CD14-positive monocyte (primary cell): ENCODE measurements at regions not wholly inside any gene's neighbourhood (a gene's known extent, or its start where the extent isn't known, plus 50 kb on each side); places are given as distances from the start of the nearest gene placed in this dataset.
A peak's percentile ranks its signal among the peaks of the same experiment; 100 is the strongest.

Experiments used
- DNase-seq, 3 donors: peaks; one replicate each; pipeline ENCODE4 v3.0.0-alpha.2; 2011 to 2022
- H2AFZ ChIP-seq: 2 replicates; pipeline ENCODE4 v1.6.0; 2012; ENCODE audit warnings: mild to moderate bottlenecking, low read depth, low read length, inconsistent platforms; ENCODE audit not compliant: insufficient read depth, poor library complexity, severe bottlenecking
- H3K27ac ChIP-seq, 2 donors: 1 replicate in 1 of 2; 2 replicates in 1 of 2; pipeline ENCODE4 v1.5.1; 2012 to 2013; ENCODE audit warnings: low read length in 2 of 2, control low read depth in 1 of 2, inconsistent platforms in 1 of 2, low read depth in 1 of 2, mild to moderate bottlenecking in 1 of 2
- H3K27me3 ChIP-seq, 2 donors: one replicate each; pipeline versions ENCODE4 v1.6.0 to v1.6.1; 2011 to 2013; ENCODE audit warnings: low read length in 2 of 2; ENCODE audit not compliant: control insufficient read depth in 2 of 2, insufficient read depth in 2 of 2
- H3K36me3 ChIP-seq, 2 donors: replicated peaks in 1 of 2; 1 replicate in 1 of 2; 2 replicates in 1 of 2; pipeline versions ENCODE4 v1.5.1 to v1.6.1; 2012 to 2013; ENCODE audit warnings: low read length in 2 of 2, control low read depth in 1 of 2, inconsistent platforms in 1 of 2, mild to moderate bottlenecking in 1 of 2; ENCODE audit not compliant: insufficient read depth in 2 of 2, control insufficient read depth in 1 of 2
- H3K4me1 ChIP-seq, 2 donors: 1 replicate in 1 of 2; 2 replicates in 1 of 2; pipeline versions ENCODE4 v1.5.1 to v1.6.1; 2012 to 2013; ENCODE audit warnings: low read length in 2 of 2, control low read depth in 1 of 2, inconsistent platforms in 1 of 2, mild to moderate bottlenecking in 1 of 2, moderate library complexity in 1 of 2; ENCODE audit not compliant: insufficient read depth in 2 of 2, control insufficient read depth in 1 of 2
- H3K4me2 ChIP-seq: replicated peaks from 2 replicates; pipeline ENCODE3; 2012; ENCODE audit warnings: low read length, moderate library complexity, mild to moderate bottlenecking; ENCODE audit not compliant: poor library complexity, severe bottlenecking; ENCODE audit errors: extremely low read depth
- H3K4me3 ChIP-seq, 3 experiments: fragments of 200-600 bp in 1 of 3; sonication (generic) in 1 of 3; replicated peaks in 1 of 3; 1 replicate in 2 of 3; 2 replicates in 1 of 3; pipeline ENCODE4 v1.5.1; 2011 to 2013; ENCODE audit warnings: low read length in 3 of 3, mild to moderate bottlenecking in 3 of 3, control low read depth in 2 of 3, low read depth in 2 of 3, inconsistent platforms in 1 of 3, moderate library complexity in 1 of 3
- H3K79me2 ChIP-seq: 2 replicates; pipeline ENCODE4 v1.6.0; 2012; ENCODE audit warnings: mild to moderate bottlenecking, control low read depth, inconsistent platforms, low read length, moderate library complexity; ENCODE audit not compliant: insufficient read depth
- H3K9ac ChIP-seq: 2 replicates; pipeline ENCODE4 v1.6.0; 2017; ENCODE audit warnings: low read length, mild to moderate bottlenecking; ENCODE audit not compliant: insufficient read depth, poor library complexity, severe bottlenecking
- H3K9me3 ChIP-seq, 2 donors: replicated peaks in 1 of 2; 1 replicate in 1 of 2; 2 replicates in 1 of 2; pipeline versions ENCODE4 v1.5.1 to v1.6.1; 2012 to 2013; ENCODE audit warnings: low read length in 2 of 2, control low read depth in 1 of 2; ENCODE audit not compliant: control insufficient read depth in 1 of 2, insufficient read depth in 1 of 2
- H4K20me1 ChIP-seq: 2 replicates; pipeline ENCODE4 v1.6.0; 2012; ENCODE audit warnings: mild to moderate bottlenecking, low read length, control low read depth, moderate library complexity; ENCODE audit not compliant: insufficient read depth
- H3K27ac Mint-ChIP-seq, 7 donors: one replicate each; pipeline ENCODE4 v1.8.0; 2020; ENCODE audit warnings: mild to moderate bottlenecking in 7 of 7, mixed read lengths in 7 of 7, moderate library complexity in 6 of 7, inconsistent platforms in 2 of 7
- H3K27me3 Mint-ChIP-seq, 3 donors: one replicate each; pipeline ENCODE4 v1.8.0; 2021 to 2022; ENCODE audit warnings: low read depth in 3 of 3, mild to moderate bottlenecking in 3 of 3, mixed read lengths in 3 of 3, moderate library complexity in 3 of 3, inconsistent platforms in 1 of 3
- H3K36me3 Mint-ChIP-seq, 2 donors: one replicate each; pipeline ENCODE4 v1.8.0; 2020; ENCODE audit warnings: mixed read lengths in 2 of 2, inconsistent platforms in 1 of 2, mild to moderate bottlenecking in 1 of 2
- H3K4me1 Mint-ChIP-seq: one replicate; pipeline ENCODE4 v1.8.0; 2020; ENCODE audit warnings: mild to moderate bottlenecking, mixed read lengths
- H3K4me3 Mint-ChIP-seq, 2 donors: one replicate each; pipeline ENCODE4 v1.8.0; 2020; ENCODE audit warnings: mild to moderate bottlenecking in 2 of 2, mixed read lengths in 2 of 2, moderate library complexity in 1 of 2
- H3K9me3 Mint-ChIP-seq, 7 donors: one replicate each; pipeline ENCODE4 v1.8.0; 2020 to 2022; ENCODE audit warnings: mixed read lengths in 7 of 7, mild to moderate bottlenecking in 6 of 7, moderate library complexity in 6 of 7, inconsistent platforms in 2 of 7
- CTCF ChIP-seq: fragments of 200-600 bp; IDR thresholded peaks from one replicate; pipeline ENCODE4 v1.8.0; 2022; ENCODE audit warnings: antibody characterized with exemption, mild to moderate bottlenecking
- WGBS: methylation state at CpG from one replicate; pipeline ENCODE4 v1.1.5; 2013; ENCODE audit warnings: missing lambda C conversion rate; ENCODE audit not compliant: insufficient coverage; 5-methylcytosine and 5-hydroxymethylcytosine counted together
- intact Hi-C, 2 donors: fragments of 100-400 bp; cut with micrococcal nuclease; formaldehyde crosslinking; loops; one replicate each; pipeline versions ENCODE4 v1.15.0 to v1.15.1; 2023

GRCh38 chr13:93146584-93147297, 79.9 kb upstream of the GPC6 start:
- no peaks in the 10 kb centered on the region for H3K79me2 ChIP-seq
- peak in 1 of 3 donors; percentile 14 for DNase-seq
- Mint-ChIP-seq H3K4me1 (peaks cover 7% of the 10 kb centered on the region), H3K4me3 (no peak overlapping the region), H3K27ac (peak overlapping the region in 1 of 7 donors; percentile 62), H3K9me3 (peaks cover 0 to 8% (median 5%) of the 10 kb centered on the region in 7 donors), H3K36me3 (no peaks in the 10 kb centered on the region), H3K27me3 (no peaks in the 10 kb centered on the region)
- WGBS, result no CpG with 5 or more reads among the region's 4 CpGs
- no peak for TF ChIP-seq CTCF
- H2AFZ ChIP-seq, result no peak overlapping the region
- H3K4me1 ChIP-seq, result peaks cover 0 to 17% of the 10 kb centered on the region in 2 donors
- H4K20me1 ChIP-seq, result no peaks in the 10 kb centered on the region
- H3K36me3 ChIP-seq, result no peaks in the 10 kb centered on the region
- H3K4me3 ChIP-seq, result no peak overlapping the region
- intact Hi-C loops, result no loop called here
- no peaks in the 10 kb centered on the region for H3K27me3 ChIP-seq
- no peaks in the 10 kb centered on the region for H3K9me3 ChIP-seq
- H3K4me2 ChIP-seq, result no peak overlapping the region
- no peak overlapping the region for H3K27ac ChIP-seq
- H3K9ac ChIP-seq, result no peak overlapping the region

- DNase-seq, result no peak
- Mint-ChIP-seq H3K9me3 (peaks cover 0 to 8% (median 5%) of the 10 kb centered on the region in 7 donors), H3K27me3 (no peaks in the 10 kb centered on the region), H3K4me3 (no peak overlapping the region), H3K36me3 (no peaks in the 10 kb centered on the region), H3K27ac (no peak overlapping the region), H3K4me1 (peaks cover 7% of the 10 kb centered on the region)
- no peak overlapping the region for H3K27ac ChIP-seq
- WGBS, result no CpG with 5 or more reads among the region's 1 CpG
- no peaks in the 10 kb centered on the region for H3K79me2 ChIP-seq
- no peak overlapping the region for H3K9ac ChIP-seq
- H3K9me3 ChIP-seq, result no peaks in the 10 kb centered on the region
- H3K36me3 ChIP-seq, result no peaks in the 10 kb centered on the region
- H3K4me1 ChIP-seq, result peaks cover 0 to 17% of the 10 kb centered on the region in 2 donors
- no peaks in the 10 kb centered on the region for H4K20me1 ChIP-seq
- no peak for TF ChIP-seq CTCF
- no peak overlapping the region for H3K4me2 ChIP-seq
- H3K27me3 ChIP-seq, result no peaks in the 10 kb centered on the region
- no peak overlapping the region for H3K4me3 ChIP-seq
- no peak overlapping the region for H2AFZ ChIP-seq
- intact Hi-C loops, result no loop called here
Measured at GRCh38 chr13:93147298-93147645, 79.3 kb upstream of the GPC6 start.
